Muscle of leg (tissue), 3 donors: ENCODE measurements at regions not wholly inside any gene's neighbourhood (a gene's known extent, or its start where the extent isn't known, plus 50 kb on each side); places are given as distances from the start of the nearest gene placed in this dataset.
"Not testable (repeated sequence)": the region's sequence is repeated elsewhere in the genome, so short reads cannot be mapped to it uniquely, and the experiment has no call there.

Experiments
- DNase-seq: peaks from one replicate; pipeline ENCODE4 v3.0.0; 2013
- H3K27ac ChIP-seq: one replicate; pipeline ENCODE4 v1.5.1; 2013; ENCODE audit warnings: mild to moderate bottlenecking, low read length, control low read depth
- H3K27me3 ChIP-seq: one replicate; pipeline ENCODE4 v1.6.1; 2013; ENCODE audit warnings: low read length; ENCODE audit not compliant: control insufficient read depth, insufficient read depth
- H3K36me3 ChIP-seq: one replicate; pipeline ENCODE4 v1.6.1; 2013; ENCODE audit warnings: low read length; ENCODE audit not compliant: control insufficient read depth, insufficient read depth
- H3K4me1 ChIP-seq: one replicate; pipeline ENCODE4 v1.6.1; 2013; ENCODE audit warnings: low read length; ENCODE audit not compliant: control insufficient read depth, insufficient read depth
- H3K4me3 ChIP-seq: one replicate; pipeline ENCODE4 v1.5.1; 2013; ENCODE audit warnings: low read length, control low read depth
- H3K9me3 ChIP-seq: replicated peaks from 2 replicates; pipeline ENCODE4 v1.6.1; 2013; ENCODE audit warnings: low read depth, low read length; ENCODE audit not compliant: control insufficient read depth
- WGBS: methylation state at CpG from one replicate; pipeline ENCODE4 v1.1.5; 2013; ENCODE audit warnings: missing lambda C conversion rate; ENCODE audit not compliant: insufficient coverage; 5-methylcytosine and 5-hydroxymethylcytosine counted together

GRCh38 chr2:136281281-136282114 lies 163.5 kb upstream of the CXCR4 start:
- H3K36me3 ChIP-seq: no peaks in the 10 kb centered on the region
- H3K4me1 ChIP-seq: no peaks in the 10 kb centered on the region
- DNase-seq: no peak
- H3K27me3 ChIP-seq: peaks cover 2% of the 10 kb centered on the region
- H3K27ac ChIP-seq: no peak overlapping the region
- no peak overlapping the region for H3K4me3 ChIP-seq
- no peaks in the 10 kb centered on the region for H3K9me3 ChIP-seq
- 63% methylated on average over 14 of the region's 17 CpGs for WGBS

GRCh38 chr2:136266346-136266745 lies 148.4 kb upstream of the CXCR4 start:
- H3K4me3 ChIP-seq, DNase-seq, H3K27me3 ChIP-seq, H3K27ac ChIP-seq, H3K36me3 ChIP-seq, H3K9me3 ChIP-seq, H3K4me1 ChIP-seq: not testable (repeated sequence)
- 40% methylated on average over 2 of the region's 4 CpGs for WGBS

- peaks cover 18% of the 10 kb centered on the region for H3K4me1 ChIP-seq
- no peak overlapping the region for H3K27ac ChIP-seq
- H3K4me3 ChIP-seq: no peak overlapping the region
- DNase-seq: no peak
- 89% methylated on average over 1 of the region's 3 CpGs for WGBS
- no peaks in the 10 kb centered on the region for H3K36me3 ChIP-seq
- H3K27me3 ChIP-seq: no peaks in the 10 kb centered on the region
- peaks cover 3% of the 10 kb centered on the region for H3K9me3 ChIP-seq
Measured at GRCh38 chr2:136259551-136259950, 141.6 kb upstream of the CXCR4 start.

GRCh38 chr2:136257893-136258292 lies 139.9 kb upstream of the CXCR4 start:
- H3K4me3 ChIP-seq: no peak overlapping the region
- no peaks in the 10 kb centered on the region for H3K36me3 ChIP-seq
- no CpG with 5 or more reads among the region's 1 CpG for WGBS
- H3K9me3 ChIP-seq: no peaks in the 10 kb centered on the region
- H3K27ac ChIP-seq: no peak overlapping the region
- no peaks in the 10 kb centered on the region for H3K27me3 ChIP-seq
- DNase-seq: peak; percentile 30
- H3K4me1 ChIP-seq: peaks cover 25% of the 10 kb centered on the region

- Histone ChIP-seq H3K27ac (peak overlapping the region; percentile 53), H3K4me1 (peaks cover 33% of the 10 kb centered on the region), H3K27me3 (no peaks in the 10 kb centered on the region), H3K36me3 (no peaks in the 10 kb centered on the region), H3K9me3 (no peaks in the 10 kb centered on the region), H3K4me3 (no peak overlapping the region)
- WGBS: 73% methylated on average over 5 of the region's 9 CpGs
- DNase-seq: peak; percentile 53
Measured at GRCh38 chr2:136255648-136256461, 137.9 kb upstream of the CXCR4 start.

GRCh38 chr2:136255127-136255526 lies 137.2 kb upstream of the CXCR4 start:
- no CpG with 5 or more reads among the region's 3 CpGs for WGBS
- H3K4me3 ChIP-seq: no peak overlapping the region
- H3K4me1 ChIP-seq: peaks cover 33% of the 10 kb centered on the region
- no peak for DNase-seq
- no peaks in the 10 kb centered on the region for H3K36me3 ChIP-seq
- H3K9me3 ChIP-seq: no peaks in the 10 kb centered on the region
- no peak overlapping the region for H3K27ac ChIP-seq
- no peaks in the 10 kb centered on the region for H3K27me3 ChIP-seq

GRCh38 chr2:136254681-136255080 lies 136.7 kb upstream of the CXCR4 start:
- Histone ChIP-seq H3K36me3 (no peaks in the 10 kb centered on the region), H3K9me3 (no peaks in the 10 kb centered on the region), H3K4me1 (peaks cover 33% of the 10 kb centered on the region), H3K27ac (no peak overlapping the region), H3K27me3 (no peaks in the 10 kb centered on the region), H3K4me3 (no peak overlapping the region)
- WGBS: 63% methylated on average over 1 of the region's 3 CpGs
- DNase-seq: no peak

GRCh38 chr2:136253288-136254004 lies 135.5 kb upstream of the CXCR4 start:
- Histone ChIP-seq H3K4me1 (peaks cover 31% of the 10 kb centered on the region), H3K27me3 (no peaks in the 10 kb centered on the region), H3K27ac (no peak overlapping the region), H3K36me3 (no peaks in the 10 kb centered on the region), H3K4me3 (no peak overlapping the region), H3K9me3 (no peaks in the 10 kb centered on the region)
- WGBS: 74% methylated on average over 6 of the region's 6 CpGs
- DNase-seq: peak; percentile 72

- Histone ChIP-seq H3K27ac (peak overlapping the region; percentile 44), H3K27me3 (no peaks in the 10 kb centered on the region), H3K9me3 (no peaks in the 10 kb centered on the region), H3K4me3 (no peak overlapping the region), H3K4me1 (peaks cover 34% of the 10 kb centered on the region), H3K36me3 (no peaks in the 10 kb centered on the region)
- DNase-seq: peak; percentile 77
- WGBS: 59% methylated on average over 2 of the region's 5 CpGs
Measured at GRCh38 chr2:136251885-136252585, 134.1 kb upstream of the CXCR4 start.
